HCEC 1CT (cell line): ENCODE measurements at regions not wholly inside any gene's neighbourhood (a gene's known extent, or its start where the extent isn't known, plus 50 kb on each side); places are given as distances from the start of the nearest gene placed in this dataset.
"Not testable (repeated sequence)": the region's sequence is repeated elsewhere in the genome, so short reads cannot be mapped to it uniquely, and the experiment has no call there.

Experiments used
- DNase-seq: peaks from one replicate; pipeline ENCODE4 v3.0.0-alpha.2; 2017

- no peak for DNase-seq
Measured at GRCh38 chr1:187734427-187734826, 905.7 kb downstream of the PLA2G4A start.

GRCh38 chr1:187744665-187745064 is 915.9 kb downstream of the PLA2G4A start:
- DNase-seq = no peak

DNA sequence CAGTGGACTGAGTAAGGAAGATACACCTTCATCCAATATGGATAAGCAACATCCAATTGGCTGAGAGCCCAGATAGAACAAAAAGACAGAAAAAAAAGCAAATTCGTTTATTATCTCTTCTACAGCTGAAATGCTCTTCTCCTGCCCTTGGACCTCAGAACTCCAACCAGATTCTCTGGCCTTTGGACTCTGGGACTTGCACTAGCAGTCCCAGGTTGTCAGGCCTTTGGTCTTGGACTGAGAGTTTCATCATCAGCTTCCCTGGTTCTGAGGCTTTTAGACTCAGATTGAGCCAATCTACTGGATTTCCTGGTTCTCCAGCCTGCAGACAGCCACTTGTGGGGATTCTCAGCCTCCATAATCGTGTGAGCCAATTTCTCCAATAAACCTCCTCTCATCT is 926.8 kb downstream of the PLA2G4A start:
- no peak for DNase-seq

GRCh38 chr1:187756684-187757083 is 927.9 kb downstream of the PLA2G4A start:
- not testable (repeated sequence) for DNase-seq

DNA sequence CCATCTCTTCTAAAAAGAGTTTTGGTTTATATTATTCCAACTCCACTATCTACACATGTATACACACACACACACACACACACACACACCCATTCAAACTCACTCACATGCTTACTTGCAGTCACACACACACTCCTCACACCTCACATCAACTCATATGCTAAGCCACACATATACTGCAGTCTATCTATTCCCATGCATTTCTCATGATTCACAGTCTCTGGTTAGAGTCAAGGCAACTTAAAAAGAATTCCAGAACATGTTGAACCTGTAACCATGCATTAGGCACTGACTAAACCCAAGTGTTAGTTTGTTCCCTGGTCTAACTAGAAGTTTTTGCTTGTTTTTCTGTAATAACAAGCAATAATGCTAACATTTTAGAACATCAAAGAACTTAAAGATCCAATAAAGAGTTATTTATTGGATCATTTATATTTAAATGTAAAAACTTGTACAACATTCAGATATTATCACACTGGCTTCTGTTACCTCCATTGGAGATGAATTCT is 931.1 kb downstream of the PLA2G4A start:
- no peak for DNase-seq

GRCh38 chr1:187762118-187762517 is 933.4 kb downstream of the PLA2G4A start:
- peak; percentile 9 for DNase-seq

- no peak for DNase-seq
Measured at GRCh38 chr1:187763465-187763864, 934.7 kb downstream of the PLA2G4A start.

DNA sequence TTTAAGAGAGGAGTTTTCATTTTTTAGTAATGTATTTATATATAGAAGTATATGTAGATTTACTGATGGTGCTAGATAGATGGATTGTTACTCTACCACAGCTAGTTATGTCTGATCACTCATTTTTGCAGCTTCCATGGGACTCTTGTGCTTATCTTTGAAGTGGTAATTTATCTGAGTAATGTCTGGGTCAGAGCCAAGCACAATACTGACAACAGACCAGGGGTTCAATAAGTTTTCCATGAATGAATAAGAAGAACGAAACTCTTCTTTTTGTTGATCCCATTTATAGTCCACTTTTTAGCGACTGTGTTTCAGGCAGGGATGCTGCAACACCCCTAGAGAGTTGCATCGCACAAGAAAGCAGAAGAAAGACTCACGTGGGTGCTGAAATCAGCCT is 935.2 kb downstream of the PLA2G4A start:
- no peak for DNase-seq

DNA sequence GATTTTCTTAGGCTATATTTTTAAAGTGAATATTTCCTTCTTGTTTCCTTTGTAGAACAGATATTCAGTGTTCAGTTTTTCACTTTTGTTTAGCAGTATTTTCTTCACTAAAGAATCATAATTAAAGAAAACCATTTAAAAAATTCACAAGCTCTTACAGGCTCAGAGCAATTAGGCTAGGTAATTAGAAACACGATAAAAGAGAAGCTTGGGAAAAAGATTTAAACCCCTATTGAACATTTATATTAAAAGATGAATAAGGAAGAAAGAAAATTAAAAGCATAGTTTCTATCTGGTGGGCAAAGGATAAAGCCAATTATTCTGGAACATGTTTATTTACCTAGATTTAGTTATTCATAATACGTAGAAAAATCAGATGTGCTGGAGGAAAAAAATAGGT is 942.6 kb downstream of the PLA2G4A start:
- no peak for DNase-seq

GRCh38 chr1:187773168-187773567 is 944.4 kb downstream of the PLA2G4A start:
- DNase-seq = no peak

- no peak for DNase-seq
Measured at GRCh38 chr1:187787736-187788135, 959.0 kb downstream of the PLA2G4A start.

DNA sequence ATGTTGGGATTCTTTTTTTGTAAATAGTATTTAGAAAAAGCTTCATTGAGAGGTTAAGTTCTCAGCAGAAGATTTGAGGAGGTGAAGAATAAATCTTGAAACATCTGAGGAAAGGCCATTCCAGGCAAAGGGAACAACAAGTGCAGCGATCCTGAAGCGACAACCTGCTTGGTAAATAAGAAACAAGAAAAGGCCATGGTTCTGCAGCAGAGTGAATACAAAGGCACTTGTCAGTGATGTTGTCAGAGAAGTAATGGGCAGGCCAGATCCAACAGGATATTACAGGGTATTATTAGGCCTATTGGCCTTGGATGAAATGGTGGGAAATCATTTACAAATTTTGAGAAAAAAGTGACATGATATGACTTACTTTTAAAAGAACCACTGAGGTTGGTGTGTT is 960.0 kb downstream of the PLA2G4A start:
- no peak for DNase-seq

- no peak for DNase-seq
Measured at GRCh38 chr1:187790724-187791123, 962.0 kb downstream of the PLA2G4A start.

- no peak for DNase-seq
Measured at GRCh38 chr1:187794561-187794960, 965.8 kb downstream of the PLA2G4A start.

GRCh38 chr1:187809549-187809948 is 980.8 kb downstream of the PLA2G4A start:
- no peak for DNase-seq

GRCh38 chr1:187816646-187817045 is 987.9 kb downstream of the PLA2G4A start:
- DNase-seq = no peak

DNA sequence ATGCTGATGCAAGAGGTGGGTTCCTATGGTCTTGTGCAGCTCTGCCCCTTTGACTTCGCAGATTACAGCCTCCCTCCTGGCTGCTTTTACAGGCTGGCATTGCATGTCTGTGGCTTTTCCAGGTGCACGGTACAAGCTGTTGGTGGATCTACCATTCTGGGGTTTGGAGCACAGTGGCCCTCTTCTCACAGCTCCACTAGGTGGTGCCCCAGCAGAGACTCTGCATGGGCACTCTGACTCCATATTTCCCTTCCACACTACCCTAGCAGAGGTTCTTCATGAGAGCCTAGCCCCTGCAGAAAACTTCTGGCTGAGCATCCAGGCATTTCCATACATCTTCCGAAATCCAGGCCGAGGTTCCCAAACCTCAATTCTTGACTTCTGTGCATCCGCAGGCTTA is 989.0 kb downstream of the PLA2G4A start:
- DNase-seq = no peak

DNA sequence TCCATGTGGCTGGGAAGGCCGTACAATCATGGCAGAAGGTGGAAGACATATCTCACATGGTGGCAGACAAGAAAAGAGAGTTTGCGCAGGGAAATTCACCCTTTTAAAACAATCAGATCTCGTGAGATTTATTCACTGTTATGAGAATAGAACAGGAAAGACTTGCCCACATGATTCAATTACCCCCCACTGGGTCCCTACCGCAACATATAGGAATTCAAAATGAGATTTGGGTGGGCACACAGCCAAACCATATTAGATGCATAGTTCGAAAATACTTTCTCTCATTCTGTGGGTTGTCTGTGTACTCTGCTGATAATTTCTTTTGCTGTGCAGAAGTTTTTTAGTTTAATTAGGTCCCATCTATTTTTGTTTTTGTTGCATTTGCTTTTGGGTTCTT is 990.3 kb downstream of the PLA2G4A start:
- DNase-seq = no peak

GRCh38 chr1:187836557-187836956 is 1007.8 kb downstream of the PLA2G4A start:
- no peak for DNase-seq

DNA sequence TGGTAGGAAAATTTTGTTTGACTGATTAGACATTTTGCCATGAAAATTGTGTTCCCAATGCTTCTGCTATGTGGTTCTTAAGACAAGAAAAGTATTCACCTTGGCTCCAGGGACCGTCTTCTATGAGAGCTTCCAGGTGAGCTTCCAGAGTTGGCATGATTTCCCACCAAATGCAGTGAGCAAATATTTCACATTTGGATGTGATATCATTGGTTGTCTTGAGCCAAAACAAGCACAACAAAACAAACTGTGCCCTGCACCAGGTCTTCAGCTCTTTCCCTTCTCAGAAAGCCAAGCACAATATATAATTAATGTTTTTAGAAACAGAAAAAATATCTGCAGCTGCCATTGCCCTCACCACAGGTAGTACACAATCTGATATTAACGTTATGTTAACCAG is 1009.0 kb downstream of the PLA2G4A start:
- DNase-seq = no peak

- no peak for DNase-seq
Measured at GRCh38 chr1:187838335-187839293, 1009.9 kb downstream of the PLA2G4A start.

GRCh38 chr1:187839873-187840272 is 1011.1 kb downstream of the PLA2G4A start:
- DNase-seq = peak; percentile 24

DNA sequence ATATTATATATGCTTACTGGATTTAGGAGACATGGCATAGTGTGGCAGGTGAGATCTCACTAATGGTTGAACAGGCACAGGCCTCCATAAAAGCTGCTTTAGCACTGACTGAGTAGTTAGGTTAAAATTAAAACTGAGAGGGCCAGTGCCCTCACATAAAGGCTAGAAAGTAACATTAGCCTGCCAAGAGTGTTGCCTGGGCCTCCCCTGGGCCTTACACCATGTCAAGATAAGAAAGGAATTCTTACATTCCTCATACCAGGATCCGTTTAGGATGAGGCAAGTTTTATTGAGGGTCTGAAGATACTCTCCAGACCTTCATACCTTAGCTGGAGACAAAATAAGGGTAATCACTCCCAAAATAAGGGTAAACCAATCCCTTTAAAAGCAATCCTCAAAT is 1011.8 kb downstream of the PLA2G4A start:
- DNase-seq = no peak

GRCh38 chr1:187842406-187843165 is 1013.8 kb downstream of the PLA2G4A start:
- DNase-seq = no peak
